IMR-90 (cell line): ENCODE measurements at regions not wholly inside any gene's neighbourhood (a gene's known extent, or its start where the extent isn't known, plus 50 kb on each side); places are given as distances from the start of the nearest gene placed in this dataset.

Experiments used
- ATAC-seq: fragments of 200-7000 bp; cut with Tn5 transposase; 2 replicates; pipeline ENCODE4 v1.9.1; 2020; ENCODE audit warnings: low read depth, mild to moderate bottlenecking, moderate library complexity
- BruUV-seq: library from RNA; stranded (reverse); fragments of 400-500 nt; replicated peaks from 2 replicates; lab custom pipeline; 2021; lab: Mats Ljungman, UMichigan
- CTCF ChIA-PET: fragments of 300-600 bp; formaldehyde crosslinking; extraction: SDS; loops from one replicate; lab custom pipeline; 2021; ENCODE audit warnings: antibody characterized with exemption; lab: Yijun Ruan, JAX
- POLR2A ChIA-PET: fragments of 300-600 bp; sonication (Branson Sonifier 250); formaldehyde crosslinking; loops from one replicate; lab custom pipeline; 2022; ENCODE audit warnings: antibody characterized with exemption; ENCODE audit not compliant: unreplicated experiment; lab: Charles Lee
- DNase-seq: peaks from one replicate; pipeline ENCODE4 v3.0.0; 2013
- H2AFZ ChIP-seq: replicated peaks from 2 replicates; pipeline ENCODE3; 2013; ENCODE audit warnings: low read length, mild to moderate bottlenecking; ENCODE audit not compliant: poor library complexity
- H2AK5ac ChIP-seq: 2 replicates; pipeline ENCODE4 v1.6.1; 2013; ENCODE audit warnings: low read depth, low read length, inconsistent platforms
- H2AK9ac ChIP-seq: replicated peaks from 2 replicates; pipeline ENCODE3; 2013; ENCODE audit warnings: mild to moderate bottlenecking, low read depth, low read length, moderate library complexity; ENCODE audit not compliant: poor library complexity
- H2BK120ac ChIP-seq: 2 replicates; pipeline ENCODE4 v1.6.1; 2013; ENCODE audit warnings: low read depth, low read length, inconsistent platforms
- H2BK15ac ChIP-seq: 3 replicates; pipeline ENCODE4 v1.6.1; 2013; ENCODE audit warnings: low read depth, low read length, inconsistent platforms
- H2BK20ac ChIP-seq: 2 replicates; pipeline ENCODE4 v1.6.1; 2013; ENCODE audit warnings: low read depth, mild to moderate bottlenecking, inconsistent platforms, low read length, moderate library complexity
- H2BK5ac ChIP-seq: 2 replicates; pipeline ENCODE4 v1.6.1; 2013; ENCODE audit warnings: mild to moderate bottlenecking, low read depth, low read length, inconsistent platforms; ENCODE audit not compliant: poor library complexity, severe bottlenecking
- H3K14ac ChIP-seq: replicated peaks from 2 replicates; pipeline ENCODE4 v1.6.1; 2013; ENCODE audit warnings: low read depth, low read length, inconsistent platforms
- H3K18ac ChIP-seq: 2 replicates; pipeline ENCODE4 v1.6.1; 2013; ENCODE audit warnings: low read depth, low read length, control low read depth
- H3K23ac ChIP-seq: 2 replicates; pipeline ENCODE4 v1.6.1; 2013; ENCODE audit warnings: low read depth, low read length, inconsistent platforms
- H3K27ac ChIP-seq: 2 replicates; pipeline ENCODE4 v1.5.1; 2013; ENCODE audit warnings: mild to moderate bottlenecking, control low read depth, low read length; ENCODE audit not compliant: insufficient read depth
- H3K27me3 ChIP-seq: 2 replicates; pipeline ENCODE4 v1.6.1; 2013; ENCODE audit warnings: low read length; ENCODE audit not compliant: control insufficient read depth, insufficient read depth
- H3K36me3 ChIP-seq: 2 replicates; pipeline ENCODE4 v1.6.1; 2013; ENCODE audit warnings: low read length, mixed read lengths; ENCODE audit not compliant: control insufficient read depth, insufficient read depth
- H3K4ac ChIP-seq: 2 replicates; pipeline ENCODE4 v1.6.1; 2013; ENCODE audit warnings: low read depth, low read length, inconsistent platforms
- H3K4me1 ChIP-seq: 2 replicates; pipeline ENCODE4 v1.6.1; 2013; ENCODE audit warnings: low read length, mixed read lengths; ENCODE audit not compliant: control insufficient read depth, insufficient read depth
- H3K4me2 ChIP-seq: 2 replicates; pipeline ENCODE4 v1.6.1; 2013; ENCODE audit warnings: low read depth, mild to moderate bottlenecking, control low read depth, low read length, moderate library complexity
- H3K4me3 ChIP-seq: 2 replicates; pipeline ENCODE4 v1.5.1; 2013; ENCODE audit warnings: low read depth, mild to moderate bottlenecking, control low read depth, low read length, moderate library complexity; ENCODE audit not compliant: insufficient read depth
- H3K56ac ChIP-seq: 2 replicates; pipeline ENCODE4 v1.6.1; 2013; ENCODE audit warnings: low read length, inconsistent platforms; ENCODE audit not compliant: insufficient read depth; ENCODE audit errors: extremely low read depth
- H3K79me1 ChIP-seq, 2 experiments: 2 replicates each; pipeline ENCODE4 v1.6.1; 2013; ENCODE audit warnings: low read length in 2 of 2, inconsistent platforms in 1 of 2, low read depth in 1 of 2
- H3K9ac ChIP-seq: 2 replicates; pipeline ENCODE4 v1.6.1; 2013; ENCODE audit warnings: low read depth, low read length, control low read depth
- H3K9me1 ChIP-seq: 2 replicates; pipeline ENCODE4 v1.6.1; 2013; ENCODE audit warnings: low read length, inconsistent platforms; ENCODE audit not compliant: insufficient read depth
- H3K9me3 ChIP-seq: 2 replicates; pipeline ENCODE4 v1.6.1; 2013; ENCODE audit warnings: low read length; ENCODE audit not compliant: control insufficient read depth, insufficient read depth
- H4K20me1 ChIP-seq: 2 replicates; pipeline ENCODE4 v1.6.1; 2013; ENCODE audit warnings: low read length, inconsistent platforms; ENCODE audit not compliant: insufficient read depth
- H4K5ac ChIP-seq: 2 replicates; pipeline ENCODE4 v1.6.1; 2013; ENCODE audit warnings: mild to moderate bottlenecking, low read depth, low read length, control low read depth
- H4K8ac ChIP-seq, 2 experiments: 2 replicates each; pipeline ENCODE4 v1.6.1; 2013; ENCODE audit warnings: low read depth in 2 of 2, low read length in 2 of 2, control low read depth in 1 of 2, inconsistent platforms in 1 of 2
- H4K91ac ChIP-seq: 2 replicates; pipeline ENCODE4 v1.6.1; 2013; ENCODE audit warnings: low read depth, low read length, inconsistent platforms; ENCODE audit not compliant: insufficient read depth
- BHLHE40 ChIP-seq: fragments of 150-350 bp; IDR thresholded peaks from 2 replicates; pipeline ENCODE4 v1.6.1; 2016; ENCODE audit warnings: mild to moderate bottlenecking, low read depth, low read length
- CEBPB ChIP-seq: IDR thresholded peaks from 2 replicates; pipeline ENCODE4 v1.6.1; 2012; ENCODE audit warnings: low read depth, low read length, improper control_type of control experiment
- CHD1 ChIP-seq: IDR thresholded peaks from 2 replicates; pipeline ENCODE4 v1.6.1; 2012; ENCODE audit warnings: low read depth, low read length, improper control_type of control experiment
- CTCF ChIP-seq: conservative IDR thresholded peaks from 2 replicates; pipeline ENCODE4 v1.5.1; 2012; ENCODE audit warnings: mild to moderate bottlenecking, low read depth, low read length, improper control_type of control experiment
- ELK1 ChIP-seq: fragments of 150-350 bp; IDR thresholded peaks from 2 replicates; pipeline ENCODE4 v1.6.1; 2016; ENCODE audit warnings: low read depth, mild to moderate bottlenecking, low read length, moderate library complexity, borderline replicate concordance
- FOS ChIP-seq: fragments of 150-350 bp; IDR thresholded peaks from 2 replicates; pipeline ENCODE4 v1.6.1; 2016; ENCODE audit warnings: low read depth, low read length
- MAFK ChIP-seq: IDR thresholded peaks from 2 replicates; pipeline ENCODE4 v1.6.1; 2012; ENCODE audit warnings: low read depth, low read length, improper control_type of control experiment
- MXI1 ChIP-seq: IDR thresholded peaks from 2 replicates; pipeline ENCODE4 v1.6.1; 2012; ENCODE audit warnings: low read depth, mild to moderate bottlenecking, low read length, moderate library complexity, borderline replicate concordance
- NFE2L2 ChIP-seq: fragments of 150-350 bp; IDR thresholded peaks from 2 replicates; pipeline ENCODE4 v1.6.1; 2016; ENCODE audit warnings: low read depth, mild to moderate bottlenecking, low read length
- POLR2A ChIP-seq: IDR thresholded peaks from 2 replicates; pipeline ENCODE4 v1.6.1; 2012; ENCODE audit warnings: mild to moderate bottlenecking, low read depth, low read length
- SMC3 ChIP-seq: fragments of 150-350 bp; IDR thresholded peaks from 2 replicates; pipeline ENCODE4 v1.6.1; 2016; ENCODE audit warnings: low read depth, mild to moderate bottlenecking, antibody characterized with exemption, low read length, moderate library complexity
- WGBS, 2 experiments: methylation state at CpG; one replicate each; pipeline versions ENCODE4 v1.1.5 to v1.1.7; 2013; ENCODE audit warnings: missing lambda C conversion rate in 2 of 2; ENCODE audit not compliant: insufficient read length in 1 of 2; ENCODE audit errors: extremely low coverage in 2 of 2; 5-methylcytosine and 5-hydroxymethylcytosine counted together
- dilution Hi-C: fragments of 300-500 bp; cut with HindIII; formaldehyde crosslinking; loops from one replicate; pipeline ENCODE4 v1.14.3; 2018; ENCODE audit warnings: low sequenced_read_pairs; ENCODE audit not compliant: unreplicated experiment
- in situ Hi-C: fragments of 300-500 bp; cut with MboI; formaldehyde crosslinking; loops from 3 replicates; pipeline ENCODE4 v1.14.3; 2019; ENCODE audit warnings: low sequenced_read_pairs, inconsistent platforms, mixed read lengths
- intact Hi-C: fragments of 100-400 bp; cut with micrococcal nuclease; formaldehyde crosslinking; loops from 2 replicates; pipeline ENCODE4 v1.10.0; 2022

- Histone ChIP-seq H4K8ac (no peak overlapping the region), H3K9ac (no peak overlapping the region), H3K9me1 (peaks cover 3% of the 10 kb centered on the region; the same call in 1 of the 2 replicates), H3K18ac (no peak overlapping the region), H4K20me1 (no peaks in the 10 kb centered on the region), H3K79me1 (no peaks in the 10 kb centered on the region), H2AFZ (no peak overlapping the region), H3K4me3 (no peak overlapping the region), H3K9me3 (no peaks in the 10 kb centered on the region), H2BK120ac (no peak overlapping the region), H3K27ac (no peak overlapping the region), H3K14ac (no peak overlapping the region), H4K5ac (no peak overlapping the region), H3K23ac (no peak overlapping the region), H3K36me3 (no peaks in the 10 kb centered on the region), H2AK5ac (no peak overlapping the region), H3K4ac (no peak overlapping the region), H3K4me2 (no peak overlapping the region), H2BK20ac (no peak overlapping the region), H4K91ac (no peak overlapping the region), H2BK15ac (no peak overlapping the region), H2BK5ac (no peak overlapping the region), H2AK9ac (no peak overlapping the region), H3K27me3 (peaks cover 6% of the 10 kb centered on the region; the same call in 1 of the 2 replicates), H3K56ac (no peak overlapping the region), H3K4me1 (no peaks in the 10 kb centered on the region; the same call in 1 of the 2 replicates)
- ChIA-PET CTCF (interaction anchor here (1.8 kb wide), 1 partner anchor 9 kb away, joined by 9 read pairs; no protein-coding TSS in a partner anchor), POLR2A (interaction anchor here (0.7 kb wide), 1 partner anchor 831 kb away, joined by 3 read pairs; no protein-coding TSS in a partner anchor)
- in situ Hi-C loops (loop anchor here (10.0 kb wide), 1 partner anchor 195 kb away; no protein-coding TSS in a partner anchor), dilution Hi-C loops (no loop called here), intact Hi-C loops (no loop called here)
- no TSS peak for BruUV-seq
- ATAC-seq, result no peak
- no CpG with 5 or more reads among the region's 2 CpGs for WGBS, 2 experiments
- no peak for DNase-seq
- TF ChIP-seq SMC3 (no peak), CTCF (no peak), FOS (no peak), POLR2A (no peak), NFE2L2 (no peak), MAFK (no peak), CEBPB (no peak), ELK1 (no peak), BHLHE40 (no peak), CHD1 (no peak), MXI1 (no peak)
Observed at GRCh38 chr20:40749985-40750506, 61.0 kb upstream of the MAFB start.
